GM10248 (cell line): ENCODE measurements at regions not wholly inside any gene's neighbourhood (a gene's known extent, or its start where the extent isn't known, plus 50 kb on each side); places are given as distances from the start of the nearest gene placed in this dataset.

ENCODE experiments used
- CTCF ChIA-PET: fragments of 300-600 bp; sonication (Branson Sonifier 250); formaldehyde crosslinking; extraction: SDS; loops from one replicate; lab custom pipeline; 2021; ENCODE audit warnings: antibody characterized with exemption; lab: Yijun Ruan, JAX
- POLR2A ChIA-PET: fragments of 350-650 bp; sonication (Branson Sonifier 250); formaldehyde crosslinking; extraction: SDS; loops from one replicate; lab custom pipeline; 2020; ENCODE audit warnings: antibody characterized with exemption; lab: Yijun Ruan, JAX
- DNase-seq: peaks from one replicate; pipeline ENCODE4 v3.0.0; 2012; ENCODE audit errors: extremely low spot score
- CTCF ChIP-seq: IDR thresholded peaks from 2 replicates; pipeline ENCODE4 v1.5.1; 2012; ENCODE audit warnings: mild to moderate bottlenecking, low read depth; ENCODE audit errors: extremely low read depth, missing control alignments, control extremely low read depth

GRCh38 chr17:71409137-71409536 is 711.7 kb upstream of the SOX9 start:
- TF ChIP-seq CTCF = no peak
- ChIA-PET CTCF (interaction anchor here (0.8 to 1.0 kb wide), 2 partner anchors 8 to 39 kb away, joined by 3 read pairs; no protein-coding TSS in a partner anchor), POLR2A (no interaction called here)
- DNase-seq = no peak

- no peak for TF ChIP-seq CTCF
- DNase-seq = no peak
- POLR2A ChIA-PET = no interaction called here
- CTCF ChIA-PET = no interaction called here
Observed at GRCh38 chr17:71409712-71410111, 711.1 kb upstream of the SOX9 start.

- ChIA-PET CTCF (no interaction called here), POLR2A (no interaction called here)
- no peak for TF ChIP-seq CTCF
- DNase-seq = no peak
Observed at GRCh38 chr17:71412803-71413202, 708.0 kb upstream of the SOX9 start.

DNA sequence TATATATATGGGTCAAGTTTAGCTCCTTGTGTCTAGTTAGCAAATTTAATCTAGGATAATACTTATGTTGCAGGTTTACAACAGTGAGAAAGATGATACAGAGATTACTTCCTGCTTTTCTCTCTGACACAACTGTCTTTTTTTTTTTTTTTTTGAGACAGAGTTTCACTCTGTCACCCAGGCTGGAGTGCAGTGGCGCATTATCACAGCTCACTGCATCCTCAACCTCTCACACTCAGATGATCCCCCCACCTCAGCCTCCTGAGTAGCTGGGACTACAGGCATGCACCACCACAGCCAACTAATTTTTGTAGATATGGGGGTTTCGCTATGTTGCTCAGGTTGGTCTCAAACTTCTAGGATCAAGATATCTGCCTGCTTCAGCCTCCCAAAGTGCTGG is 706.9 kb upstream of the SOX9 start:
- CTCF ChIA-PET = no interaction called here
- POLR2A ChIA-PET = no interaction called here
- no peak for DNase-seq
- no peak for TF ChIP-seq CTCF

DNA sequence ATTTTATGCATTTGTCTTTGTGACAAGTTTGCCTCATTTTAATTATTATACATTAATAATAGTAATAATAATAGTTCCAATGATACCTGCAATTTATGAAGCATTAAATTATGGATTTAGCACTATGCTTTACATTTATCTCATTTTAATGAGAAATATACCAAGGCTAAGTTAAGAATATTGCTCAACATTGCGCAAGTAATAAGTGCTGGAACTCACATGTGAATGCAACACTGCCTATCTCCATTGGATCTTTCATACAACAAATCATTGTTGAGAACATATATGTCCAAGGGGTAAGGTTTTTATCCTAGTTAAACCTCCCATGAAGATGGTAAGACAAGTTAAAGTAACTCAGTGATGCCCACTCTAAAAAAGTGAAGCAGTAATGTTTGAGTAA is 703.7 kb upstream of the SOX9 start:
- TF ChIP-seq CTCF = no peak
- POLR2A ChIA-PET = no interaction called here
- CTCF ChIA-PET = interaction anchor here (0.9 kb wide), 1 partner anchor 9 kb away, joined by 3 read pairs; no protein-coding TSS in a partner anchor
- no peak for DNase-seq

GRCh38 chr17:71422968-71423367 is 697.9 kb upstream of the SOX9 start:
- ChIA-PET CTCF (no interaction called here), POLR2A (no interaction called here)
- TF ChIP-seq CTCF = no peak
- no peak for DNase-seq
